SK-MEL-5 (cell line): ENCODE measurements at regions not wholly inside any gene's neighbourhood (a gene's known extent, or its start where the extent isn't known, plus 50 kb on each side); places are given as distances from the start of the nearest gene placed in this dataset.

ENCODE experiments used
- DNase-seq: peaks from one replicate; pipeline ENCODE4 v3.0.0-alpha.2; 2016; ENCODE audit warnings: low read depth, low spot score
- in situ Hi-C: cut with HindIII; loops from 2 replicates; pipeline ENCODE4 v1.10.0; 2016; ENCODE audit warnings: low sequenced_read_pairs, high pct_unique_total_duplicates, low pct_unique_long_range_greater_than_20kb

DNA sequence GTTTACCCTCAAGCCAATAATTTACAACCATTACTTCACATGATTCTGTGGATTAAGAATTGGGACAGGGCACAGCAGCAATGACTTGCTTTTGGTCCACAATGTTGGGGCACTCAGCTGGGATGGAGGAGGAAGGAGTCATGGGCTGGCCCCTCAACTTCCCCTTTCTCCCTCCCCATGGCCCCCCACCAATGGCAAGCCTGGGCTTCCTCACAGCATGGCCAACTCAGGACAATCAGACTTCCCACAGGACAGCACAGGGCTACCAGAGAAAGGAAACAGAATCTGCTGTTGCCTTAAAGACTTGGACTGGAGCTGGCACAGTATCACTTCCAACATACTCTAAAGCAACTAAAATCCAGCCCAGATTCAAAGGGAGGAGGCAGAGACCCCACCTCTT, 160.7 kb downstream of the PTPN20 start:
- in situ Hi-C loops = no loop called here
- no peak for DNase-seq

DNA sequence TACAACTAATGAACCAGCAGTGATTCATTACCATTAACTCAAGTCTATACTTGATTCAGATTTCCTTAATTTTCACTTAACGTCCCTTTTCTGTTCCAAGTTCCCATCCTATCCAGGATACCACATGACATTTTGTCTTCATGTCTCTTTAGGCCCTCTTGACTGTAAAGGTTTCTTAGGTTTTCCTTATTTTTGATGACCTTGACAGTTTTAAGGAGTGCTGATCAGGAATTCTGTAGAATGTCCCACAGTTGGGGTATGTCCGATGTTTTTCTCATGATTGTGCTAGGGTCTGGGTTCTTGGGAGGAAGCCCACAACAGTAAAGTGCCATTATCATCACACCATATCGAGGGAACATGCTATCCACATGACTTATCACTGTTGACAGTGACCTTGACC, 162.7 kb downstream of the PTPN20 start:
- no peak for DNase-seq
- in situ Hi-C loops = no loop called here

DNA sequence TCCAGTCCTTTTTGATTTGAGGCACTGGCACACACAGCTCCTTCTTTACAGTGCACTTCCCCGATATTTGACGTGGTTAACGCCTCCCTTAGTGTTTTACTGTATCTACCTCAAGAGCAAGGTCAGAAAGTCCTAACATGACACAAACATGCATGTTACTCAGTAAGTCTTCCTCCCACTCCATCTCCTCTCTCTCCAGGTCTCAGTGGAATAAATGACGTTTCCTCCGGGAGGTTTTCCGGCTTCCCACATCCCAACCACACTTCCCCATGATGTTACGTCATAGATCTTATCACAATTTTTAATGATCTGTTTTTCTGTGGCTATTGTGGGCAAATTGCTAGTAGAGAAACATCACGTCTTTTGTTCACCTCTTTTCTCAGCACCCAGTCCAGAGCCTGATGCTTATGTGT, 165.7 kb downstream of the PTPN20 start:
- no peak for DNase-seq
- in situ Hi-C loops = no loop called here

DNA sequence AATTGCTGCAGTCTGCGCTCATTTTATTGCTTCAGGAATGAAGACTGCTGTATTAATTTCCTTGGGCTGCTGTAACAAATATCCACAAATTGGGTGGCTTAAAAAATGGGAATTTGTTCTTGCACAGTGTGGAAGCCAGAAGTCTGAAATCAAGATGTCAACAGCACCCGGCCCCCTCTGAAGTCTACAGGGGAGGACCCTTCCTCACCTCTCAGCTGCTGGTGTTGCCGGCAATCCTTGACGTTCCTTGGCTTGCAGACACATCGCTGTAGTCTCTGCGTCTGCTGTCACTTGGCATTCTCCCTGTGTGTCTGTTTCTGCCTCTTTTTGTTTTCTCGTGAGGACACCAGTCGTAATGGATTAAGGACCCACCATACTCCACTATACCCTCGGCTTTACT, 166.2 kb downstream of the PTPN20 start:
- in situ Hi-C loops = no loop called here
- no peak for DNase-seq

DNA sequence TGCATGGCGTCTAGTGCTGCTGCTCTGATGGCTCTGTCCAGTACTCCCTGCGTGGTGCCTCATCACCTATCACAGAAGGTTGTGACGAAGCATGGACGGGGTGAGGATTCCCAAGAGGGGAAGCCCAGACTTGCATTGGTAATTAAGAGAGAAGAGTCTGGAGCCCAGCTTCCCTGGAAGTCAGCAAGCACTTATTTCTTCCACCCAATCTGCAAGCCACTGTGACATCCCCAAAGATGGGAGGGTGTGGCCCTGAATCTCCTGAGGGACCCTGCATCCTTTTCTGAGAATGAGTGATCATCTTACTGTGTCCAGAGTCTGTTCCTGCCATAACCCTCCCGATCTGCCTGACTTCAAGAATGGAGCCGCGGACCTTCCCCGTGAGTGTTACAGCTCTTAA, 166.7 kb downstream of the PTPN20 start:
- DNase-seq = no peak

DNA sequence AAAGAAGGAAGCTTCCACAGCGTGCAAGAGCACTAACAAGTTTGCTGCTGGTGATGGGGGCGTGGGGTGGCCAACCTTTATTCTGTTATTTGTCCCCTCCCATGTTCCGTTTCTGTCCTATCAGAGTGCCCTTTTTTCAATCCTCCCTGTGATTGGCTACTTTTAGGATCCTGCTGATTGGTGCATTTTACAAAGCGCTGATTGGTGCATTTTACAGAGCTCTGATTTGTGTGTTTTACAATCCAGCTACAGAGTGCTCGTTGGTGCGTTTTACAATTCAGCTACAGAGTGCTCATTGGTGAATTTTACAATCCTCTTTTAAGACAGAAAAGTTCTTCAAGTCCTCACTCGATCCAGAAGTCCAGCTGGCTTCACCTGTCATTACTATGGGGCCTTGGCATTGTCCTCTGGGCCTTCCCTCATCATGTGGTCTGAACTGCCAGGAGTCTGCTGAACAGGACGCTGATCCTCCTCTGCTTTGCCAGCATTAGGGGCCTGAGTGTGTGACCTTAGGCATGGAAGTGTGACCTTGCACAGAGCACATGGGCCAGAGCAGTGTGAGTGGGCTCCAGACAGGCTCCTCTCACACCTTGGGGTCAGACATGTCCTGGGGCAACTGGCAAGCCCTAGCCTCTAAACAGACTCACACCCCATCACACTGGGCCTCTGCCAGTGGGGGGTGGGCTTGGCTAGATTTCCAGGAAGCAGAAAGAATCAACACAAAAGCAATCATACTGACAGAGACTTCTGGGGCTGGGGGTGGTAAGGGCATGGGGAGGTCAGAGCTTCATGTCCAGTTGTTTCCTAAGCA, 167.4 kb downstream of the PTPN20 start:
- no peak for DNase-seq
- in situ Hi-C loops = no loop called here

More for the DNA sequence above, 166.7 kb downstream of the PTPN20 start:
- in situ Hi-C loops = no loop called here

DNA sequence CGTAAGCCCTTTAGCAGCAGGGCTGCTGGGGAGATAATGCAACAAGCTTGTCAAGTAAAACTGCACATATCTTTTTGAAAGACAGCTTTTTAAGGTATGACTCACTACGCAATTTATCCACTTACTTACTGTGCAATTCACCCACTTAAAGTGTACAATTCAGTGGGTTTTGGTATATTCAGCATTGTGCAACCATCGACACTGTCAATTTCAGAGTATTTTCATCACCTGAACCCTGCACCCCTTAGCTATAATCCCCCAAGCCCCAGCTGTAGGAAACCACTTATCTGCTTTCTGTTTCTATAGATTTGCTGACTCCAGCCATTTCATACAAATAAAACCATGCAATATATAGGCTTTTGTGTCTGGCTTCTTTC, 168.0 kb downstream of the PTPN20 start:
- in situ Hi-C loops = no loop called here
- DNase-seq = no peak

DNA sequence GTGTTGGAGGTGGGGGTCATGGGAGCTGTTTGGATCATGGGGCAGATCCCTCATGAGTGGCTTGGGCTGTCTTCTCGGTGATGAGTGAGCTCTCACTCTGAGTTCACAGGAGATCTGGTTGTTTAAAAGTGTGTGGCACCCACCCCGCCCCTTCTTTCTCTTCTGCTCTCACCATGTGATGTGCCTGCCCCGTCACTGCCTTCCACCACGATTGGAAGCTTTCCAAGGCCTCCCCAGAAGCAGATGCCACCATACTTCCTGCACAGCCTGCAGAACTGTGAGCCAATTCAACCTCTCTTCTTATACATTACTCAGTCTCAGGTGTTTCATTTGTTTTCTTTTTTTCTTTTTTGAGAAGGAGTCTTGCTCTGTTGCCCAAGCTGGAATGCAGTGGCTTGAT, 170.0 kb downstream of the PTPN20 start:
- in situ Hi-C loops = no loop called here
- no peak for DNase-seq

DNA sequence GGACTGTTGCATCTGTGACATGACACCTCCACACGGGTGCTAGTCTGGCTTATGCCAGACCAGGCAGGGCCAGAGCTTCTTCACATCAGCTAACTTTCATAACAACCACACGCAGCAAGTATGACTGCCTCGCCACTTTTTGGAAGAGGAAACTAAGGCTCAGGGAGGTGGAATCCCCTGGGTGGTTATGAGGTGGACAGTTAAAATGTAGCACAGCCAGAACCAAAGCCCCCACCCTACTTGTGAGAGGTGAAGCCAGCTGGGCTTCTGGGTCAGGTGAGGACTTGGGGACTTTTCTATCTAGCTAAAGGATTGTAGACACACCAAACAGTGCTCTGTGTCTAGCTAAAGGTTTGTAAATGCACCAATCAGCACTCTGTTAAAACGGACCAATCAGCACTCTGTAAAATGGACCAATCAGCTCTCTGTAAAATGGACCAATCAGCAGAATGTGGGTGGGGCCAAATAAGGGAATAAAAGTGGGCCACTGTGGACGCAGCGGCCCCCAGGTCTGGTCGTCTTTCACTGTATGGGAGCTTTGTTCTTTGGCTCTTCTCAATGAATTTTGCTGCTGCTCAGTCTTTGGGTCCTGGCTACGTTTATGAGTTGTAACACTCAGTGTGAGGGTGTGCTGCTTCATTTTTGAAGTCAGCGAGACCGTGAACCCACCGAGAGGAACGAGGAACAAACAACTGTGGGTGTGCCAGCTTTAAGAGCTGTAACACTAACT, 171.0 kb downstream of the PTPN20 start:
- no peak for DNase-seq
- in situ Hi-C loops = no loop called here

DNA sequence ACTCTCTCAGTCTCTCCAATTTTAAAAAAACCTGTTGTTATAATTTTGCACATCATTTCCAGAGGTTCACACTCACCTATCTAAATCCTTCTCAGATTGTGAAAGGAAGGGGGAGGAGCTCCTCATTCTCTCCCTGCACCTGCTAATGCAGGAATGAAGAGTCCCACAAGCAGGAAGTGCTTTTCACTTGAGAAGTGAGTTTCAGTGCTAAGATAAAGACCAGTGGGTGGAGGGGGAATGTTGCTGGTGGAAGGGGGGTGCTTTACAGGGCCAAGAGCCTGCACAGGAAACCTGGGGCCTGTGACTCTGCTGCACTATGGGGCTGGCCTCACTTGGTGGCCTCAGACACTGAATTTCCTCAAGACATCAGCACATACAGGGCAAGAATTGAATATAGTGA, 176.4 kb downstream of the PTPN20 start:
- no peak for DNase-seq
- in situ Hi-C loops = no loop called here

DNA sequence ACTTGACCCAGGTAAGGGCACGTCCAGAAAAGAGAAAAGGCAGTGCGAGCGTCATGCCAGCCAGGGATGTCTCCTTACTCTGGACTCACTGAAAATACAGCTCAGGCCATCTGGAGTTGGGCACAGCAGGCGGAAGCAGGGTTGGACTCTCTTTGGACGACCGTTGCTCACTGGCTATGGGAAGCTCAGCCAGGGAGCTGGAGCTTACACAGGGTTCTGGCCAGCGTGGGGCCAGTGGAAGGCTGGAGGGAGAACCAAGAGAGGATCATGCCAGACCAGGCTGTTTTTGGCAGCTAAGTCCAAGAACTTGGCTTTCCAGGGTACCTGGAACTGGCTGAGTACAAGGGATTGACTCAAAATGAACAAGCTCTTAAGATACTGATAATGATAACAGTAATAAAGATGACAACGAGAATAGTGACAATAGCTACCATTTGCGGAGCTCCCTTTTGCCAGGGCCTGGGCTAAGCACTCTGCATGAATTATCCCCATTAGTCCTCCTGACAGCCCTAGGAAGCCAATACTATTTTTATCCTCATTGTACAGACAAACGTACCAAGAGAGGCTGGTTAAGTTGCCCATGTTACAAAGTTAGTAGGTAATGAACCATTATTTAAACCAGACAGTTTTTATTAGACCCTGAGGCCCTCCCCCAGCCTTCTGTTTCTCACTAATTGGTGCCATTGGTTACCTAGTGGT, 177.6 kb downstream of the PTPN20 start:
- in situ Hi-C loops = no loop called here
- no peak for DNase-seq

DNA sequence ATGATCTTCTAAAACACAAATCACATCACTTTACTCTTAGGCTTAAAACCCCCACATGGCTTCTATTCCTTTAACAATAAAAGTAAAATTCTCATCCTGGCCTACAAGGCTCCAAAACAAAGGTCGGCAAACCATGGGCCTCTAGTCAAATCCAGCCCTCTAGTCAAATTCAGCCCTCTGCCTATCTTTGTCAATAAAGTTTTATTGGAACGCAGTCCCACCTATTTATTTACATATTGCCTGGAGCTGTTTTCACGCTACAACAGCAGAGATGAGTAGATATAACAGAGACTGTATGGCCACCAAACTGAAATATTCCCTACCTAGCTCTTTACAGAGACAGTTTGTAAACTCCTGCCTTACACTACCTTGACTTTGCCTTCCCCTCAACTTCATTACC, 178.8 kb downstream of the PTPN20 start:
- in situ Hi-C loops = no loop called here
- no peak for DNase-seq

DNA sequence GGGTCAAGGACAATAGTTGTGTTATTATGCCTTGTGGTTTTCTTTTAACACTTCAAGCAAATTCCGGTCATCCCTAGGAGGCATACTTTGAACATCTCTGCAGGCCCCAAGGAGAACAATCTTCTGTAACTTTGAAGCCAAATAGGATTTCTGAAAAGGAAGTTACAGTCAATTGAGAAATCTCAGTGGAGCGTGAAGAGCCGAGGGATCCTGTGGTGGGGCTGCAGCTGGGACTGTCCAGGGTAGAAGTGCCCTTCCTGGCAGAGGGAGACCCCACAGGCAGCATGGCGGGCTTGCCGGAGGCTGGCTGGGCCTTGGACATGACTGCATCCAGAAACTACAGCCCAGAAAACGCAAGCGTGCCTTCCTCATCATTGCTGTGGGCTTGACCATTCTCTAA, 179.7 kb downstream of the PTPN20 start:
- in situ Hi-C loops = no loop called here

DNA sequence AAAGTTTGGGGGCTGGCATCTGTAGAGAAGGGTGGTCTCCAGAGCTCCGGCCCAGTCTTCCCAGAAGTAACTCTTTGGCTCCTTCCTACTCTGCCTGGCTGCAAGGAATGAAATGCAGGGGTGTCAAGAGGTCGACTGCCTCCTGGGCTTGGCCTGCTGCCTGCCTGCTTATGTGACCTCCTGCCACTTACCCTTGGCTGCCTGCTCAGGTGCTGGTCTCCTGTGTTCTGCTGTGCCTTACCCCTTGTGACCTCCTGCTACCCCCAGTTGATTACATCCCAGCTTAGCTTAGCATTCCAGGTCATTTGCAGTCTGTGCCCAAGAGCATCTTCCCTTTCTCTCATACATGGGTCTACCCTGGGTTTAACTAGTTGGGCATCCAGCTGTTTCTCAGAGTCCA, 180.2 kb downstream of the PTPN20 start:
- in situ Hi-C loops = no loop called here
- DNase-seq = no peak

More for the DNA sequence above, 179.7 kb downstream of the PTPN20 start:
- no peak for DNase-seq

DNA sequence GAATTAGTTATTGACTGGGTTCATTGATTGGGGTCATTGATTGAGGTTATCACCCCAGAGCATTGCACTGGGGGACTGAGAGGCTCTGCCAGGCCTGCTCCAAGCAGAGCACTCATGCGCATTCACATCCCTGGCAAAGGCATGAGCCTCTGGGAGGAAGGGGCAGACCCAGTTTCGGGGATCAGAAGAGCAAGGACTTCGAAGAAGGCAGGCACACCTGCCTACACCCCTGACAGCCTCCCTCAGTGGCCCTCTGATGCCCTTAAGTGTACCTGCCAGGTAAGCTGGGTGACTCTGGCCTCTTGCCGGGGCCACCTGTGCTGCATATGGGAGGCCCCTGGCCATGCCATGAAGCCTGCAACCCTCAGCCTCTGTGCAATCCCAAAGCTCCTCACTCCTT, 181.1 kb downstream of the PTPN20 start:
- no peak for DNase-seq
- in situ Hi-C loops = no loop called here

DNA sequence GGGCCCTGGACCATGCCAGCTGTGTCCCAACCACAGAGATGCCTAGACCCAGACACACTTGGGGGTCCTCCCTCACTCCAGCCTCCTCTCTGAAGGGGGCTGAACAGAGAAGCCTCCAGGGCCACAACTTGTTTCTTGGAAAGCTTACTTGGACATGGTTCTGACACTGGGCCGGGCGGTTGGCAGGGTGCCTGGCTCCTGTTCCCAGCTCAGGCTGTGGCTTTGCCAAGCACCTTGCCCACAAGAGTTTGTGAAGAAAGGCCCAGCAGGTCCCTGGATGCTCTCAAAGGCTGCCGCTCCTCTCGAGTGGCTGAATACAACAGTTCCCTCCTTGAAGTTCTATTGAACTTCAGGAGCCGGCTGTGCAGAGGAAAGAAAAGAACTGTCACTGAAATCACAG, 181.6 kb downstream of the PTPN20 start:
- no peak for DNase-seq

DNA sequence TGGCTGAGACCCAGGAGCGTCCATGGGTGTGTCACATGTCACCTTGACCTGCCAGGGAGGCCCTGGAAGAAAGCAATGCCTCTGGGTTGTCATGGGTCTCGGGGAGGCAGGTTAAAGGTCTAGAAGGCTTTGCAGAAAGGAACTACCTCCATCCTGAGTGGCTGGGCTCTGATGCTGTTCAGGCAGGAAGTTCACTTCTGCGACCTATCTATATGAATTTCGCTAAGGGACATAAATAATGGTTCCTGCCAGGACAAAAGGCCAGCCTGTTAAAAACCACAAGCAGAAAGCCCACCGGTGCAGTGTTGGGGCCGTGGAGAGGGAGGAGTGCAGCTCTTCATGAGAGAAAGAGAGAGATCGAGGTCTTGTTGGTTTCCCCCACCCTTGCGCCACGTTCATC, 182.9 kb downstream of the PTPN20 start:
- no peak for DNase-seq
- in situ Hi-C loops = no loop called here

More for the DNA sequence above, 181.6 kb downstream of the PTPN20 start:
- in situ Hi-C loops = no loop called here

DNA sequence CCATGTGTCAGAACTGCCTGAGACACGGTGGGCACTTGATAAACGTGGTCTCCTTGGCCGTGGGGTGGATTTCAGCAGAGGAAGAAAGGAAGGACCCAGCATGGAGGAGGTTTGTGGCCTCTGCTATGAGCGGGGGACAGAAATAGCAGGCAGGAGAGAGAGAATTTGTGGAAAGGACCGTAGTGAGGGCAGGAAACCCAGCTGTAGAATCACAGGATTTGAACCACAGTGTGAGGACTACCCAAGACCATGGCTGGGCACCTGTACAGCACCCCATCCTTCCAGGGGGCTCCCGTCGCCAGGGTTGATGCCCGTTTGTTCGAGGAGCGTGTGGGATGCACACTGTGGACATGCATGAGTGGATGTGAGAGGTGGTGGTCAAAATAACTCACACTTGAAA, 183.4 kb downstream of the PTPN20 start:
- no peak for DNase-seq
- in situ Hi-C loops = no loop called here

DNA sequence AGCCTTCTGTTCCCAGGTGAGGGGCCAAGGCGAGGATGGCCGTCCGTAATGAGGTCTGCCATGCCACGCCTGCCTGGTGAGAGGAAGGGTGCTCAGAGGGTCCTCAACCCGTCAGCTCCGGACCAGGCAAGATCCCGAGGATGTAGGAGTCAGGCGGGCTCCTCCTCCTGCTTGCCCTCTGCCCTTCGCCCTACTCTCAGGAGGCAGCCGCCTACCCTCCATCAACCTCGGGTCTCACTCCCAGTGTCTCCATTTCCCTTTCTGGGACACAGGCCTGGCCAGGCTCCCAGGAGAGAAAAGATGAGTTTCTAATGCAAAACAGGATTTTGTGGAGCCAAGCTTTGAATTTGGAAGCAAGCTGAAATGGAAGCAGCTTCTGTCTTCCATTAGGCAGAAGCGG, 184.0 kb downstream of the PTPN20 start:
- no peak for DNase-seq
- in situ Hi-C loops = no loop called here
